HepG2 (cell line): ENCODE measurements at regions not wholly inside any gene's neighbourhood (a gene's known extent, or its start where the extent isn't known, plus 50 kb on each side); places are given as distances from the start of the nearest gene placed in this dataset.

Experiments
- BCL6 ChIP-seq: IDR thresholded peaks from 2 replicates; pipeline ENCODE4 v1.6.1; 2016; ENCODE audit warnings: missing genetic modification reagents, missing compliant biosample characterization
- CBX2 ChIP-seq, 2 experiments: fragments of 200-600 bp in 1 of 2; sonication (generic); formaldehyde crosslinking in 1 of 2; IDR thresholded peaks; 2 replicates each; pipeline versions ENCODE4 v1.7.0 to v1.8.1; 2018 to 2022; ENCODE audit warnings: low read depth in 2 of 2, low read length in 1 of 2, mild to moderate bottlenecking in 1 of 2, missing genetic modification reagents in 1 of 2
- CHCHD3 ChIP-seq: sonication (generic); formaldehyde crosslinking; IDR thresholded peaks from 2 replicates; pipeline ENCODE4 v1.8.0; 2022; ENCODE audit warnings: mild to moderate bottlenecking, missing genetic modification reagents, moderate library complexity
- ELF1 ChIP-seq: sonication (generic); formaldehyde crosslinking; IDR thresholded peaks from 2 replicates; pipeline ENCODE4 v1.4.0; 2020; ENCODE audit warnings: missing genetic modification reagents
- FOXK2 ChIP-seq: fragments of 450-650 bp; IDR thresholded peaks from 2 replicates; pipeline ENCODE4 v1.6.1; 2016
- HDAC1 ChIP-seq: sonication (generic); formaldehyde crosslinking; IDR thresholded peaks from 2 replicates; pipeline ENCODE4 v1.5.1; 2020; ENCODE audit warnings: mild to moderate bottlenecking, missing genetic modification reagents
- HMG20A ChIP-seq: IDR thresholded peaks from 2 replicates; pipeline ENCODE4 v1.6.1; 2016; ENCODE audit warnings: borderline replicate concordance
- HNRNPL ChIP-seq: fragments of 200-400 bp; formaldehyde crosslinking; IDR thresholded peaks from 2 replicates; pipeline ENCODE4 v1.6.1; 2017; ENCODE audit warnings: mild to moderate bottlenecking, low read depth, low read length
- KDM5B ChIP-seq: sonication (generic); formaldehyde crosslinking; IDR thresholded peaks from 2 replicates; pipeline ENCODE4 v1.4.0; 2020; ENCODE audit warnings: missing genetic modification reagents, mild to moderate bottlenecking, borderline replicate concordance
- KLF13 ChIP-seq: sonication (generic); formaldehyde crosslinking; IDR thresholded peaks from 2 replicates; pipeline ENCODE4 v1.4.0; 2020; ENCODE audit warnings: mild to moderate bottlenecking, missing genetic modification reagents
- KMT2B ChIP-seq: IDR thresholded peaks from 2 replicates; pipeline ENCODE4 v1.6.1; 2016; ENCODE audit warnings: missing genetic modification reagents, missing compliant biosample characterization
- MAFK ChIP-seq, 2 experiments: IDR thresholded peaks in 1 of 2; conservative IDR thresholded peaks in 1 of 2; 2 replicates each; pipeline ENCODE4 v1.6.1; 2011; ENCODE audit warnings: improper control_type of control experiment in 2 of 2, low read length in 2 of 2
- MTA3 ChIP-seq: sonication (generic); formaldehyde crosslinking; IDR thresholded peaks from 2 replicates; pipeline ENCODE4 v1.4.0; 2020; ENCODE audit warnings: missing genetic modification reagents
- NFE2L2 ChIP-seq: fragments of 150-350 bp; IDR thresholded peaks from 2 replicates; pipeline ENCODE4 v1.6.1; 2014; ENCODE audit warnings: low read length
- ZMYM2 ChIP-seq: sonication (generic); formaldehyde crosslinking; IDR thresholded peaks from 2 replicates; pipeline ENCODE4 v1.8.0; 2022; ENCODE audit warnings: mild to moderate bottlenecking, missing genetic modification reagents
- ZNF34 ChIP-seq: sonication (generic); formaldehyde crosslinking; IDR thresholded peaks from 2 replicates; pipeline ENCODE4 v1.4.0; 2020; ENCODE audit warnings: mild to moderate bottlenecking, missing genetic modification reagents, borderline replicate concordance
- ZNF552 ChIP-seq: sonication (generic); formaldehyde crosslinking; IDR thresholded peaks from 2 replicates; pipeline ENCODE4 v1.9.0; 2022; ENCODE audit warnings: missing genetic modification reagents, mild to moderate bottlenecking, borderline replicate concordance
- TF ChIP-seq, protein P1 (sequence below): sonication (generic); formaldehyde crosslinking; IDR thresholded peaks from 2 replicates; pipeline ENCODE4 v1.5.0; 2020; ENCODE audit warnings: missing genetic modification reagents
- TF ChIP-seq, protein P2 (sequence below): IDR thresholded peaks from 2 replicates; pipeline ENCODE4 v1.4.0; 2020; ENCODE audit warnings: mild to moderate bottlenecking, missing genetic modification reagents
- TF ChIP-seq, protein P3 (sequence below): sonication (generic); formaldehyde crosslinking; IDR thresholded peaks from 2 replicates; pipeline ENCODE4 v1.5.0; 2020; ENCODE audit warnings: missing genetic modification reagents, mild to moderate bottlenecking, borderline replicate concordance
- TF ChIP-seq, protein P4 (sequence below): sonication (generic); formaldehyde crosslinking; IDR thresholded peaks from 2 replicates; pipeline ENCODE4 v1.4.0; 2020; ENCODE audit warnings: missing genetic modification reagents
- TF ChIP-seq, protein P5 (sequence below): sonication (generic); formaldehyde crosslinking; IDR thresholded peaks from 2 replicates; pipeline ENCODE4 v1.4.0; 2020; ENCODE audit warnings: missing genetic modification reagents

DNA sequence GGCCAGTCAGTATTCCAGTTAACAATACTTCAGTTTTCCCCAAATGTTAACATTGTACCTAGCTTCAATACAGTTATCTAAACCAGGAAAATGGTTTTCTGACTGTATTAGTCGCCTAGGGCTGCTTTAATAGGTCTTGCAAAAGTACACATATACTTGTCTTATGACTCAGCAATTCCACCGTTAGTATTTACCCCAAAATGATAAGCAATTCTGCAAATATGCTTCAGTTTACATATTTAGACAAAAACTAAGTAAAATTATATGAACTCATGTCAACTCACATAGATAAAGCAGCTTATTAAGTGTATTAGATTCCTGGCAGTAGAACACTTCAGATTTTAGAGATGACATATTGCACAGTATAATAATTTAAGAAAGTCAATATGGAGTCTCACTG lies 363.3 kb downstream of the ARL4A start (continued):
- TF ChIP-seq ELF1 (CRISPR knock-in tag) (no peak), HDAC1 (CRISPR knock-in tag) (no peak), ZNF34 (CRISPR knock-in tag) (no peak), ZNF552 (CRISPR knock-in tag) (no peak), HNRNPL (no peak), HMG20A (CRISPR knock-in tag) (peak; percentile 27; the same call in 1 of the 2 replicates), KDM5B (CRISPR knock-in tag) (no peak), MTA3 (CRISPR knock-in tag) (no peak), CHCHD3 (no peak), NFE2L2 (peak; percentile 93), MAFK (conservative IDR thresholded peaks at IDR 0.05 in 1 of 2, IDR thresholded peaks at IDR 0.05 in 1 of 2; ENCODE audit: low read length in 2 of 2) (peak; percentile 69 to 77), CBX2 (IDR thresholded peaks at IDR 0.05; ENCODE audit: low read depth, low read length) (no peak), CBX2 (CRISPR knock-in tag; IDR thresholded peaks at IDR 0.05; ENCODE audit: low read depth) (no peak), KMT2B (no peak), BCL6 (CRISPR knock-in tag) (no peak), KLF13 (CRISPR knock-in tag) (no peak), ZMYM2 (CRISPR knock-in tag) (no peak), FOXK2 (no peak)
- TF ChIP-seq, protein P1, sequence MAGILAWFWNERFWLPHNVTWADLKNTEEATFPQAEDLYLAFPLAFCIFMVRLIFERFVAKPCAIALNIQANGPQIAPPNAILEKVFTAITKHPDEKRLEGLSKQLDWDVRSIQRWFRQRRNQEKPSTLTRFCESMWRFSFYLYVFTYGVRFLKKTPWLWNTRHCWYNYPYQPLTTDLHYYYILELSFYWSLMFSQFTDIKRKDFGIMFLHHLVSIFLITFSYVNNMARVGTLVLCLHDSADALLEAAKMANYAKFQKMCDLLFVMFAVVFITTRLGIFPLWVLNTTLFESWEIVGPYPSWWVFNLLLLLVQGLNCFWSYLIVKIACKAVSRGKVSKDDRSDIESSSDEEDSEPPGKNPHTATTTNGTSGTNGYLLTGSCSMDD (CRISPR knock-in tag) = no peak
- TF ChIP-seq, protein P2, sequence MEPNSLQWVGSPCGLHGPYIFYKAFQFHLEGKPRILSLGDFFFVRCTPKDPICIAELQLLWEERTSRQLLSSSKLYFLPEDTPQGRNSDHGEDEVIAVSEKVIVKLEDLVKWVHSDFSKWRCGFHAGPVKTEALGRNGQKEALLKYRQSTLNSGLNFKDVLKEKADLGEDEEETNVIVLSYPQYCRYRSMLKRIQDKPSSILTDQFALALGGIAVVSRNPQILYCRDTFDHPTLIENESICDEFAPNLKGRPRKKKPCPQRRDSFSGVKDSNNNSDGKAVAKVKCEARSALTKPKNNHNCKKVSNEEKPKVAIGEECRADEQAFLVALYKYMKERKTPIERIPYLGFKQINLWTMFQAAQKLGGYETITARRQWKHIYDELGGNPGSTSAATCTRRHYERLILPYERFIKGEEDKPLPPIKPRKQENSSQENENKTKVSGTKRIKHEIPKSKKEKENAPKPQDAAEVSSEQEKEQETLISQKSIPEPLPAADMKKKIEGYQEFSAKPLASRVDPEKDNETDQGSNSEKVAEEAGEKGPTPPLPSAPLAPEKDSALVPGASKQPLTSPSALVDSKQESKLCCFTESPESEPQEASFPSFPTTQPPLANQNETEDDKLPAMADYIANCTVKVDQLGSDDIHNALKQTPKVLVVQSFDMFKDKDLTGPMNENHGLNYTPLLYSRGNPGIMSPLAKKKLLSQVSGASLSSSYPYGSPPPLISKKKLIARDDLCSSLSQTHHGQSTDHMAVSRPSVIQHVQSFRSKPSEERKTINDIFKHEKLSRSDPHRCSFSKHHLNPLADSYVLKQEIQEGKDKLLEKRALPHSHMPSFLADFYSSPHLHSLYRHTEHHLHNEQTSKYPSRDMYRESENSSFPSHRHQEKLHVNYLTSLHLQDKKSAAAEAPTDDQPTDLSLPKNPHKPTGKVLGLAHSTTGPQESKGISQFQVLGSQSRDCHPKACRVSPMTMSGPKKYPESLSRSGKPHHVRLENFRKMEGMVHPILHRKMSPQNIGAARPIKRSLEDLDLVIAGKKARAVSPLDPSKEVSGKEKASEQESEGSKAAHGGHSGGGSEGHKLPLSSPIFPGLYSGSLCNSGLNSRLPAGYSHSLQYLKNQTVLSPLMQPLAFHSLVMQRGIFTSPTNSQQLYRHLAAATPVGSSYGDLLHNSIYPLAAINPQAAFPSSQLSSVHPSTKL (CRISPR knock-in tag) = peak; percentile 37; the same call in 1 of the 2 replicates
- TF ChIP-seq, protein P3, sequence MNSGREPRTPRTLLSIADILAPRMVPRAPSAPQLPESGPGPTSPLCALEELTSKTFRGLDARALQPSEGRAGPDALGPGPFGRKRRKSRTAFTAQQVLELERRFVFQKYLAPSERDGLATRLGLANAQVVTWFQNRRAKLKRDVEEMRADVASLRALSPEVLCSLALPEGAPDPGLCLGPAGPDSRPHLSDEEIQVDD = no peak
- TF ChIP-seq, protein P4, sequence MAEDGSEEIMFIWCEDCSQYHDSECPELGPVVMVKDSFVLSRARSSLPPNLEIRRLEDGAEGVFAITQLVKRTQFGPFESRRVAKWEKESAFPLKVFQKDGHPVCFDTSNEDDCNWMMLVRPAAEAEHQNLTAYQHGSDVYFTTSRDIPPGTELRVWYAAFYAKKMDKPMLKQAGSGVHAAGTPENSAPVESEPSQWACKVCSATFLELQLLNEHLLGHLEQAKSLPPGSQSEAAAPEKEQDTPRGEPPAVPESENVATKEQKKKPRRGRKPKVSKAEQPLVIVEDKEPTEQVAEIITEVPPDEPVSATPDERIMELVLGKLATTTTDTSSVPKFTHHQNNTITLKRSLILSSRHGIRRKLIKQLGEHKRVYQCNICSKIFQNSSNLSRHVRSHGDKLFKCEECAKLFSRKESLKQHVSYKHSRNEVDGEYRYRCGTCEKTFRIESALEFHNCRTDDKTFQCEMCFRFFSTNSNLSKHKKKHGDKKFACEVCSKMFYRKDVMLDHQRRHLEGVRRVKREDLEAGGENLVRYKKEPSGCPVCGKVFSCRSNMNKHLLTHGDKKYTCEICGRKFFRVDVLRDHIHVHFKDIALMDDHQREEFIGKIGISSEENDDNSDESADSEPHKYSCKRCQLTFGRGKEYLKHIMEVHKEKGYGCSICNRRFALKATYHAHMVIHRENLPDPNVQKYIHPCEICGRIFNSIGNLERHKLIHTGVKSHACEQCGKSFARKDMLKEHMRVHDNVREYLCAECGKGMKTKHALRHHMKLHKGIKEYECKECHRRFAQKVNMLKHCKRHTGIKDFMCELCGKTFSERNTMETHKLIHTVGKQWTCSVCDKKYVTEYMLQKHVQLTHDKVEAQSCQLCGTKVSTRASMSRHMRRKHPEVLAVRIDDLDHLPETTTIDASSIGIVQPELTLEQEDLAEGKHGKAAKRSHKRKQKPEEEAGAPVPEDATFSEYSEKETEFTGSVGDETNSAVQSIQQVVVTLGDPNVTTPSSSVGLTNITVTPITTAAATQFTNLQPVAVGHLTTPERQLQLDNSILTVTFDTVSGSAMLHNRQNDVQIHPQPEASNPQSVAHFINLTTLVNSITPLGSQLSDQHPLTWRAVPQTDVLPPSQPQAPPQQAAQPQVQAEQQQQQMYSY (CRISPR knock-in tag) = no peak
- TF ChIP-seq, protein P5, sequence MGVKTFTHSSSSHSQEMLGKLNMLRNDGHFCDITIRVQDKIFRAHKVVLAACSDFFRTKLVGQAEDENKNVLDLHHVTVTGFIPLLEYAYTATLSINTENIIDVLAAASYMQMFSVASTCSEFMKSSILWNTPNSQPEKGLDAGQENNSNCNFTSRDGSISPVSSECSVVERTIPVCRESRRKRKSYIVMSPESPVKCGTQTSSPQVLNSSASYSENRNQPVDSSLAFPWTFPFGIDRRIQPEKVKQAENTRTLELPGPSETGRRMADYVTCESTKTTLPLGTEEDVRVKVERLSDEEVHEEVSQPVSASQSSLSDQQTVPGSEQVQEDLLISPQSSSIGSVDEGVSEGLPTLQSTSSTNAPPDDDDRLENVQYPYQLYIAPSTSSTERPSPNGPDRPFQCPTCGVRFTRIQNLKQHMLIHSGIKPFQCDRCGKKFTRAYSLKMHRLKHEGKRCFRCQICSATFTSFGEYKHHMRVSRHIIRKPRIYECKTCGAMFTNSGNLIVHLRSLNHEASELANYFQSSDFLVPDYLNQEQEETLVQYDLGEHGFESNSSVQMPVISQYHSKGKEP = no peak
